ENCODE measurements at regions not wholly inside any gene's neighbourhood (a gene's known extent, or its start where the extent isn't known, plus 50 kb on each side); places are given as distances from the start of the nearest gene placed in this dataset.

DNA sequence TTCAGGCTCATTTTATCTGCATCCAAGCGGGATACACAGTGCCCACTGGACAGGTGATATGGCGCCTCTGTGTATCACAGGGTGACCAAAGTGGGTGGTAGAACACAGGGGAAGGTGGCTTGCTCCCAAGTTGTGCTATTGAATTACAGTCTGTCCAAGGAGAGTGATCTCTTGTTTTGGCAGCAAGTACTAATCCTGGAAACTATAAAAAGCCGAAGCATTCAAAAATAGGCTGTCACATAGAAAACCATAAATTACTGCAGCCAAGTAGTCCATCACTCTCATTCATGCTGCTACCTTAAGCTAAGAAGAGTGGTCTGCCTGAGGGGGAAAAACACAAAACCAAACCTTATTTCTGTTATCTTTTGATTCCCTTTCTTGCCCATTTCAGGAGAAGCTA, 237.1 kb upstream of the POU3F3 start:
- H3K27me3 ChIP-seq (ENCODE audit: insufficient read depth, low read depth): no peaks in the 10 kb centered on the region
- TF ChIP-seq, protein P1, sequence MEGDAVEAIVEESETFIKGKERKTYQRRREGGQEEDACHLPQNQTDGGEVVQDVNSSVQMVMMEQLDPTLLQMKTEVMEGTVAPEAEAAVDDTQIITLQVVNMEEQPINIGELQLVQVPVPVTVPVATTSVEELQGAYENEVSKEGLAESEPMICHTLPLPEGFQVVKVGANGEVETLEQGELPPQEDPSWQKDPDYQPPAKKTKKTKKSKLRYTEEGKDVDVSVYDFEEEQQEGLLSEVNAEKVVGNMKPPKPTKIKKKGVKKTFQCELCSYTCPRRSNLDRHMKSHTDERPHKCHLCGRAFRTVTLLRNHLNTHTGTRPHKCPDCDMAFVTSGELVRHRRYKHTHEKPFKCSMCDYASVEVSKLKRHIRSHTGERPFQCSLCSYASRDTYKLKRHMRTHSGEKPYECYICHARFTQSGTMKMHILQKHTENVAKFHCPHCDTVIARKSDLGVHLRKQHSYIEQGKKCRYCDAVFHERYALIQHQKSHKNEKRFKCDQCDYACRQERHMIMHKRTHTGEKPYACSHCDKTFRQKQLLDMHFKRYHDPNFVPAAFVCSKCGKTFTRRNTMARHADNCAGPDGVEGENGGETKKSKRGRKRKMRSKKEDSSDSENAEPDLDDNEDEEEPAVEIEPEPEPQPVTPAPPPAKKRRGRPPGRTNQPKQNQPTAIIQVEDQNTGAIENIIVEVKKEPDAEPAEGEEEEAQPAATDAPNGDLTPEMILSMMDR (conservative IDR thresholded peaks at IDR 0.05; ENCODE audit: low read depth, low read length): no peak
- H3K79me2 ChIP-seq (ENCODE audit: insufficient read depth, low read depth): no peaks in the 10 kb centered on the region
- no peak overlapping the region for H3K27ac ChIP-seq
- H2AFZ ChIP-seq (ENCODE audit: low read depth): no peak overlapping the region
- no peak overlapping the region for H3K4me2 ChIP-seq
- H4K20me1 ChIP-seq (ENCODE audit: insufficient read depth): no peaks in the 10 kb centered on the region
- H3K36me3 ChIP-seq (ENCODE audit: insufficient read depth): no peaks in the 10 kb centered on the region
- H3K4me3 ChIP-seq (IDR thresholded peaks at IDR 0.05; ENCODE audit: insufficient read depth, low read depth, low read length): no peak overlapping the region
- H3K4me1 ChIP-seq (ENCODE audit: low read depth, poor library complexity, severe bottlenecking): no peaks in the 10 kb centered on the region
- no peak overlapping the region for H3K9ac ChIP-seq

DNA sequence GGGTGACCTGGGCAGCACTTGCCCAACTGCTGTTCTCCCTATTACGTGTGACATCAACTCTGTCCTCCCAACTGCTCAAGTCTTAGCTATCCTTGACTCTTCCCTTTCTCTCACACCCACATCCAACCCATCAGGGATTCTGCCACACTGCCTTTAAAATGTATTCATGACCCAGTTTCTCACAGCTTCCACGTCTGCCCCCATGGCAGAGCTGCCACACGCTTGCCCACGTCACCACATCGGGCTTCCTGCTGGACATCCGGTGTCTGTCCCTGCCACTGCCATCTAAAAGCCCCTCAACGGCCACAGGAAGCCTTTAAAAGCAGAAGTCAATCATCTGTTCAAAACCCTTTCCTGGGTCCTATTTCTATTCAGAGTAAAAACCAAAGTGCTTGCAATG, 233.1 kb upstream of the POU3F3 start:
- TF ChIP-seq, protein P1 (conservative IDR thresholded peaks at IDR 0.05; ENCODE audit: low read depth, low read length): no peak

DNA sequence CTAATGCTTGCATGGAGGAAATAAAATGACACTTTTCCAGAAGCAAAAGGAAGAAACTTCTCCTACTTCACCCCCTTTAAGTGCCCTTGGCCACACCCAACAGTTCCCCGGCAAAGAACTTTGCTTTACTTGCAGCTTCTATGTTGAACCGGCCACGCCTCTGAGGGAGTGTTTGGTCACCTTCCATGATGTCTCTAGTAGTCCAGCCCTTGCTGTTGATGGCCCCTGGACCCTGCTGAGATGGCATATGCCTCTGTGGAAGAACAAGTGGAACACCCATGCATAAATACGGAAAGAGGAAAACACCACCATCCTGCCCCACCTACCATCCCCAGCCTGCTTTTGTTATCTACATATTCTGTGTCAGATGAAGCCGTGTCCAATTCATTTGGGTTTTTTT, 218.3 kb upstream of the POU3F3 start:
- H3K4me1 ChIP-seq (ENCODE audit: low read depth, poor library complexity, severe bottlenecking): no peaks in the 10 kb centered on the region
- H2AFZ ChIP-seq (ENCODE audit: low read depth): no peak overlapping the region
- no peaks in the 10 kb centered on the region for H4K20me1 ChIP-seq (ENCODE audit: insufficient read depth)
- no peak overlapping the region for H3K27ac ChIP-seq
- H3K4me3 ChIP-seq (IDR thresholded peaks at IDR 0.05; ENCODE audit: insufficient read depth, low read depth, low read length): no peak overlapping the region
- H3K4me2 ChIP-seq: no peak overlapping the region
- H3K27me3 ChIP-seq (ENCODE audit: insufficient read depth, low read depth): no peaks in the 10 kb centered on the region
- H3K9ac ChIP-seq: no peak overlapping the region
- TF ChIP-seq, protein P1 (conservative IDR thresholded peaks at IDR 0.05; ENCODE audit: low read depth, low read length): no peak
- no peaks in the 10 kb centered on the region for H3K36me3 ChIP-seq (ENCODE audit: insufficient read depth)
- no peaks in the 10 kb centered on the region for H3K79me2 ChIP-seq (ENCODE audit: insufficient read depth, low read depth)

More for the DNA sequence above, 233.1 kb upstream of the POU3F3 start:
- no peaks in the 10 kb centered on the region for H3K4me1 ChIP-seq (ENCODE audit: low read depth, poor library complexity, severe bottlenecking)
- no peaks in the 10 kb centered on the region for H3K36me3 ChIP-seq (ENCODE audit: insufficient read depth)
- no peak overlapping the region for H3K27ac ChIP-seq
- no peaks in the 10 kb centered on the region for H4K20me1 ChIP-seq (ENCODE audit: insufficient read depth)
- no peak overlapping the region for H3K4me2 ChIP-seq
- H3K4me3 ChIP-seq (IDR thresholded peaks at IDR 0.05; ENCODE audit: insufficient read depth, low read depth, low read length): no peak overlapping the region
- H3K27me3 ChIP-seq (ENCODE audit: insufficient read depth, low read depth): no peaks in the 10 kb centered on the region
- H2AFZ ChIP-seq (ENCODE audit: low read depth): no peak overlapping the region
- no peak overlapping the region for H3K9ac ChIP-seq
- H3K79me2 ChIP-seq (ENCODE audit: insufficient read depth, low read depth): no peaks in the 10 kb centered on the region

DNA sequence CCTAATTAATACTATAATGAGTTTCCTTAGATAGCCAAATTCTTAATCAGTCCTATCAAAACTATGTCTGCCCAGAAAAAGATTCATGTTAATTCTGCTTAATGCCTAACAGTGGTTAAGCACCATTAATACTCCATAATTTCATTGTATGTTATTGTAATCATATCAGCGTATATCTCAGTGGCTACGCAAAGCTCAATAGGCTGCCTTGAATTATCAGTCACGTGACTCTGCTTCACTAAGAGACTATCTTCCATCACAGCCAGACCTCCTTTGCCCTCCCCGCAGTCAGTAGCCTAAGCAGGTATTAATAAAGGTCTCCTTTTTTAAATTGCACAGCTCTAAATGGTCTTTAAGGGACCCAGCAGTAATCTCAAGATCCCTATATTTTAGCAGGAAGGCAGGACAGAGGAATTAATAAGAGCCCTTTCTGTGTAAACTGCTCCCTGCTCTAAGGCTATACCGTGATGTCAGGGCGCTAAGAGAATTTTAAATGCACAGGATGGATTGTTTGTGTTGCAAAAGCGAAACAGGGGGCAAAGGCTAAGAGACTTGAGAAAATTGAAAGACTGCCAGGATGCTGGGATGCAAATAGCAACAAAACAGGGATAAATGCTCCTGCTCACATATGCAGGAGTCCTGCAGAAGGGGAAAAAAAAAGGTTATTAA, 215.6 kb upstream of the POU3F3 start:
- H3K9ac ChIP-seq: no peak overlapping the region
- H3K36me3 ChIP-seq (ENCODE audit: insufficient read depth): no peaks in the 10 kb centered on the region
- TF ChIP-seq, protein P1 (conservative IDR thresholded peaks at IDR 0.05; ENCODE audit: low read depth, low read length): no peak
- H4K20me1 ChIP-seq (ENCODE audit: insufficient read depth): no peaks in the 10 kb centered on the region
- no peaks in the 10 kb centered on the region for H3K79me2 ChIP-seq (ENCODE audit: insufficient read depth, low read depth)
- no peaks in the 10 kb centered on the region for H3K4me1 ChIP-seq (ENCODE audit: low read depth, poor library complexity, severe bottlenecking)
- no peak overlapping the region for H2AFZ ChIP-seq (ENCODE audit: low read depth)
- no peaks in the 10 kb centered on the region for H3K27me3 ChIP-seq (ENCODE audit: insufficient read depth, low read depth)
- no peak overlapping the region for H3K27ac ChIP-seq
- no peak overlapping the region for H3K4me3 ChIP-seq (IDR thresholded peaks at IDR 0.05; ENCODE audit: insufficient read depth, low read depth, low read length)
- H3K4me2 ChIP-seq: no peak overlapping the region
